HG03175 (cell line): ENCODE measurements at regions not wholly inside any gene's neighbourhood (a gene's known extent, or its start where the extent isn't known, plus 50 kb on each side); places are given as distances from the start of the nearest gene placed in this dataset.
"Not testable (repeated sequence)": the region's sequence is repeated elsewhere in the genome, so short reads cannot be mapped to it uniquely, and the experiment has no call there.

ENCODE experiments used
- ATAC-seq: cut with Tn5 transposase; IDR thresholded peaks from one replicate; pipeline ENCODE4 v1.9.1; 2021; ENCODE audit warnings: mild to moderate bottlenecking, moderate library complexity; ENCODE audit not compliant: unreplicated experiment

- ATAC-seq, result peak; percentile 32
Measured at GRCh38 chr17:26881195-26881594, 412.7 kb upstream of the WSB1 start.

- ATAC-seq, result peak; percentile 42
Measured at GRCh38 chr17:26882097-26882761, 411.7 kb upstream of the WSB1 start.

- ATAC-seq, result not testable (repeated sequence)
Measured at GRCh38 chr17:26883878-26884740, 409.8 kb upstream of the WSB1 start.

GRCh38 chr17:26884741-26885059, 409.2 kb upstream of the WSB1 start:
- ATAC-seq, result not testable (repeated sequence)

GRCh38 chr17:26885244-26885970, 408.5 kb upstream of the WSB1 start:
- not testable (repeated sequence) for ATAC-seq
